ENCODE measurements at regions not wholly inside any gene's neighbourhood (a gene's known extent, or its start where the extent isn't known, plus 50 kb on each side); places are given as distances from the start of the nearest gene placed in this dataset.
"Not testable (repeated sequence)": the region's sequence is repeated elsewhere in the genome, so short reads cannot be mapped to it uniquely, and the experiment has no call there.

DNA sequence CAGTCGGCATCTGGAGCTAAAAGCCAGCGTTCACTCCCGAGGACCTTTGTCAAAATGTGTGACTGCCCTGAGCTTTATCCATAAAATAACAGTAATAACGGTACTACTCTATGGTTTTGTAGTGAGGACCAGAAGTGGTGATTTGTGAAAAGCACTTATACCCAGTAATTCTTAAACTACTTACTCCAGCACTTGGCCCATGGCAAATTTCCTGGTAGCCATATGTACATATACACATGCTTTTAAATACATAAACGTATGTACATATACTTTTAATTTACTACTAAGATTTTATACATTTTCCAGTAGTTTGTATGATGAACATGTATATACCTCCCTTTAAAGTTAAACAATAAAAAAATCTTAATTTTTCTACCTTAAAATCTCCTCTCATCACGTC lies 163.8 kb upstream of the TMEM132C start:
- Histone ChIP-seq H3K4me3 (ENCODE audit: low read depth, low read length) (no peak overlapping the region), H3K36me3 (ENCODE audit: control insufficient read depth, insufficient read depth, low read length) (no peaks in the 10 kb centered on the region), H3K27me3 (ENCODE audit: control insufficient read depth, insufficient read depth, low read length) (no peaks in the 10 kb centered on the region)
- POLR2A ChIA-PET = no interaction called here
- CTCF ChIA-PET = no interaction called here
- TF ChIP-seq, protein P1, sequence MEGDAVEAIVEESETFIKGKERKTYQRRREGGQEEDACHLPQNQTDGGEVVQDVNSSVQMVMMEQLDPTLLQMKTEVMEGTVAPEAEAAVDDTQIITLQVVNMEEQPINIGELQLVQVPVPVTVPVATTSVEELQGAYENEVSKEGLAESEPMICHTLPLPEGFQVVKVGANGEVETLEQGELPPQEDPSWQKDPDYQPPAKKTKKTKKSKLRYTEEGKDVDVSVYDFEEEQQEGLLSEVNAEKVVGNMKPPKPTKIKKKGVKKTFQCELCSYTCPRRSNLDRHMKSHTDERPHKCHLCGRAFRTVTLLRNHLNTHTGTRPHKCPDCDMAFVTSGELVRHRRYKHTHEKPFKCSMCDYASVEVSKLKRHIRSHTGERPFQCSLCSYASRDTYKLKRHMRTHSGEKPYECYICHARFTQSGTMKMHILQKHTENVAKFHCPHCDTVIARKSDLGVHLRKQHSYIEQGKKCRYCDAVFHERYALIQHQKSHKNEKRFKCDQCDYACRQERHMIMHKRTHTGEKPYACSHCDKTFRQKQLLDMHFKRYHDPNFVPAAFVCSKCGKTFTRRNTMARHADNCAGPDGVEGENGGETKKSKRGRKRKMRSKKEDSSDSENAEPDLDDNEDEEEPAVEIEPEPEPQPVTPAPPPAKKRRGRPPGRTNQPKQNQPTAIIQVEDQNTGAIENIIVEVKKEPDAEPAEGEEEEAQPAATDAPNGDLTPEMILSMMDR (IDR thresholded peaks at IDR 0.05; ENCODE audit: insufficient read depth, low read depth, low read length) = no peak
- no peak for DNase-seq (ENCODE audit: low read depth)

DNA sequence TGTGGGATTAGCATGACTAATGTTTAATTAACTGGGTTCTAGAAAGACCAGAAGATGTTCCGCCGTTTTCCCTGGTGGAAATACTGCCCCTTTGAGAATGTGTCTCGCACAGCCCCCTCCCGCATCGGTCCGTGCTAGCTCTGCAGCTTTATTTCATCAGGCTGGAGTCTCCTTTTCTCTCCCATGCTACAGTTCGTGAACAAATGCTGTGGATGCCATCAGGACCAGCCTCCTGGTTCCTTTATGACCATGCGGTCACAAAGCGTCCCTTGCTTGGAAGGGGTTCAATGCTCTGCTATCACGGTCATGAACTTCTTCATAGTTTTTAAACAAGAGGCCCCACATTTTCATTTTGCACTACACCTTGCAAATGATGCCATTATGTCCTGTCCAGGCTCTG lies 157.7 kb upstream of the TMEM132C start:
- TF ChIP-seq, protein P1 (IDR thresholded peaks at IDR 0.05; ENCODE audit: insufficient read depth, low read depth, low read length) = no peak
- H3K27me3 ChIP-seq (ENCODE audit: control insufficient read depth, insufficient read depth, low read length) = no peaks in the 10 kb centered on the region
- POLR2A ChIA-PET = no interaction called here
- no peak overlapping the region for H3K4me3 ChIP-seq (ENCODE audit: low read depth, low read length)
- no peak for DNase-seq (ENCODE audit: low read depth)
- CTCF ChIA-PET = no interaction called here
- no peaks in the 10 kb centered on the region for H3K36me3 ChIP-seq (ENCODE audit: control insufficient read depth, insufficient read depth, low read length)

DNA sequence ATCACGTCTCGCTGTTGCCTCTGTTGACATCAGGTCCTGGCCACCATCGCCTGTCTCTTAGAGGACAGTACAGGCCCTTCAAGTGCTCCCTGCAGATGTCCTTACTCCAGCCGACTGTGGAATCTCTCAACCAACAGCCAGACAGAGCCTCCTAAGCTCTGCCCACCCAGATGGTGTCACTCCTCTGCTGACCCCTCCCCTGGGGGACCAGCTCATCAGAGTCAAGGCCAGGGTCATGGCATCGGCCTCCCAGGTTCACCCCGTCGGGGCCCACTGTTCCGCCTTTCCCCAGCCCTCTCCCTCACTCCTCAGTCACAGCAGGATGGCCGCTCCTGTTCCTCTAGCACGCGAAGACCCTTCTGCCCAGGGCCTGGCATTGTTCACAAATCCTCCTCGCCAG lies 157.3 kb upstream of the TMEM132C start:
- TF ChIP-seq, protein P1 (IDR thresholded peaks at IDR 0.05; ENCODE audit: insufficient read depth, low read depth, low read length) = no peak
- ChIA-PET CTCF (no interaction called here), POLR2A (no interaction called here)
- no peaks in the 10 kb centered on the region for H3K27me3 ChIP-seq (ENCODE audit: control insufficient read depth, insufficient read depth, low read length)
- H3K4me3 ChIP-seq (ENCODE audit: low read depth, low read length) = no peak overlapping the region
- no peaks in the 10 kb centered on the region for H3K36me3 ChIP-seq (ENCODE audit: control insufficient read depth, insufficient read depth, low read length)
- no peak for DNase-seq (ENCODE audit: low read depth)

DNA sequence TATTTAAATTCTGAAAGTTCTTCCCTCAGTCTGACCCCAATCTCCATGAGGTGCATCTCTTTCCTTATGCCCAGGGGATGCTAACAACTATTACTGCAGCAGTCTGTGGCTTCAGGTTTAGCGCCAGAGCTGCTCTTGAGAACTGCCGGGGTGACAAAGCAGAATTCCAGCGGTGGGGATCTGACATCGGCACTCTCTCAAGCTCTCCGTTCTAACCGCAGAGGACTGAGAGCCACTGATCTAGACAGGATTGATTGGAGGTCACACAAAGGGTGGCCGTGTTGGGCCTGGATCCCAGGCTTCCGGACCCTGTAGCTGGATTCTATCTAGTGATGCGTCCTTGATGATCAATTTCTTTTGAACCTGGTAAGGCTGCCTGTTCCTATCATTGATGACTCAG lies 155.6 kb upstream of the TMEM132C start:
- ChIA-PET POLR2A (no interaction called here), CTCF (no interaction called here)
- TF ChIP-seq, protein P1 (IDR thresholded peaks at IDR 0.05; ENCODE audit: insufficient read depth, low read depth, low read length) = no peak
- DNase-seq (ENCODE audit: low read depth) = no peak
- no peaks in the 10 kb centered on the region for H3K36me3 ChIP-seq (ENCODE audit: control insufficient read depth, insufficient read depth, low read length)
- no peaks in the 10 kb centered on the region for H3K27me3 ChIP-seq (ENCODE audit: control insufficient read depth, insufficient read depth, low read length)
- H3K4me3 ChIP-seq (ENCODE audit: low read depth, low read length) = no peak overlapping the region

DNA sequence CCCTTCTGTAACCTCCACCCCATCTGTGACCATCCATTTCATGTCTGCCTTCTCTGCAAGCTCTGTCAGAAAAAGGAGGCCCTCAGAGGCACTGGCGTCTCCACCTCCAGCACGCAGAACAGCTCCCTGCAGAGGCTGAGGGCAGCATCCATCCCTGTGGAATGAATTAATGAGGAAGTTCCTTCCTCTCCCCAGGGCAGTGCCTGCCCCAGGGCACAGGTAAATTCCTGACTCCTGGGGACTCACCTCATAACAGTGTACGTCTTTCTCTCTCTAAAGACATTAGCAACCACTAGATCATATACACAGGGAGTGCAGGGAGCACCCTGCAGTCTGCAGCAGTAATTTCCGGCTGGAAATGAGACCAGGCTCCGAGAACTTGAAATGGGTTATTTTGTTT lies 155.0 kb upstream of the TMEM132C start:
- Histone ChIP-seq H3K4me3 (ENCODE audit: low read depth, low read length) (no peak overlapping the region), H3K27me3 (ENCODE audit: control insufficient read depth, insufficient read depth, low read length) (no peaks in the 10 kb centered on the region), H3K36me3 (ENCODE audit: control insufficient read depth, insufficient read depth, low read length) (no peaks in the 10 kb centered on the region)
- CTCF ChIA-PET = no interaction called here
- POLR2A ChIA-PET = no interaction called here
- TF ChIP-seq, protein P1 (IDR thresholded peaks at IDR 0.05; ENCODE audit: insufficient read depth, low read depth, low read length) = no peak
- no peak for DNase-seq (ENCODE audit: low read depth)

DNA sequence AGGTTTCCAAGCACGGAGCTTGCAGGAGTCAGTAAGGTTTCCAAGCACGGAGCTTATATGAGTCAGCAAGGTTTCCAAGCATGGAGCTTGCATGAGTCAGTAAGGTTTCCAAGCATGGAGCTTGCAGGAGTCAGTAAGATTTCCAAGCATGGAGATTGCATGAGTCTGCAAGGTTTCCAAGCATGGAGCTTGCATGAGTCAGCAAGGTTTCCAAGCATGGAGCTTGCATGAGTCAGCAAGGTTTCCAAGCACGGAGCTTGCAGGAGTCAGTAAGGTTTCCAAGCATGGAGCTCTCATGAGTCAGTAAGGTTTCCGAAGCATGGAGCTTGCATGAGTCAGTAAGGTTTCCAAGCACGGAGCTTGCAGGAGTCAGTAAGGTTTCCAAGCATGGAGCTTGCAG lies 153.7 kb upstream of the TMEM132C start:
- POLR2A ChIA-PET; H3K36me3 ChIP-seq (ENCODE audit: control insufficient read depth, insufficient read depth, low read length); H3K27me3 ChIP-seq (ENCODE audit: control insufficient read depth, insufficient read depth, low read length); H3K4me3 ChIP-seq (ENCODE audit: low read depth, low read length); DNase-seq (ENCODE audit: low read depth): not testable (repeated sequence)
- CTCF ChIA-PET = interaction anchor here (1.0 kb wide), 1 partner anchor 30 kb away, joined by 5 read pairs; no protein-coding TSS in a partner anchor
